Endothelial cell (in vitro differentiated cells): ENCODE measurements at regions not wholly inside any gene's neighbourhood (a gene's known extent, or its start where the extent isn't known, plus 50 kb on each side); places are given as distances from the start of the nearest gene placed in this dataset.

ENCODE experiments used
- DNase-seq: peaks from one replicate; pipeline ENCODE4 v3.0.0; 2021; ENCODE audit warnings: low spot score
- H3K27ac Mint-ChIP-seq: one replicate; pipeline ENCODE4 v1.8.0; 2021; ENCODE audit warnings: mixed read lengths, inconsistent platforms; ENCODE audit not compliant: unreplicated experiment
- H3K27me3 Mint-ChIP-seq: one replicate; pipeline ENCODE4 v1.8.0; 2021; ENCODE audit warnings: mild to moderate bottlenecking, moderate library complexity, mixed read lengths, inconsistent platforms; ENCODE audit not compliant: unreplicated experiment
- H3K36me3 Mint-ChIP-seq: one replicate; pipeline ENCODE4 v1.8.0; 2021; ENCODE audit warnings: mild to moderate bottlenecking, low read depth, mixed read lengths, inconsistent platforms; ENCODE audit not compliant: unreplicated experiment
- H3K4me1 Mint-ChIP-seq: one replicate; pipeline ENCODE4 v1.8.0; 2021; ENCODE audit warnings: mild to moderate bottlenecking, mixed read lengths, inconsistent platforms; ENCODE audit not compliant: unreplicated experiment
- H3K4me3 Mint-ChIP-seq: one replicate; pipeline ENCODE4 v1.8.0; 2021; ENCODE audit warnings: mild to moderate bottlenecking, mixed read lengths, inconsistent platforms; ENCODE audit not compliant: unreplicated experiment
- H3K9me3 Mint-ChIP-seq: one replicate; pipeline ENCODE4 v1.8.0; 2021; ENCODE audit warnings: mixed read lengths, inconsistent platforms; ENCODE audit not compliant: unreplicated experiment
- CTCF ChIP-seq: fragments of 200-600 bp; sonication (generic); IDR thresholded peaks from one replicate; pipeline ENCODE4 v1.5.0; 2021; ENCODE audit warnings: antibody characterized with exemption; ENCODE audit not compliant: unreplicated experiment

- Mint-ChIP-seq H3K4me3 (no peak overlapping the region), H3K27ac (no peak overlapping the region), H3K27me3 (peaks cover 3% of the 10 kb centered on the region), H3K36me3 (no peaks in the 10 kb centered on the region), H3K4me1 (peaks cover 25% of the 10 kb centered on the region), H3K9me3 (no peaks in the 10 kb centered on the region)
- no peak for TF ChIP-seq CTCF
- no peak for DNase-seq
Observed at GRCh38 chr1:208533746-208534598, 289.8 kb upstream of the PLXNA2 start.

- no peak overlapping the region for H3K27ac Mint-ChIP-seq
- no peaks in the 10 kb centered on the region for H3K36me3 Mint-ChIP-seq
- no peak for DNase-seq
- peaks cover 25% of the 10 kb centered on the region for H3K4me1 Mint-ChIP-seq
- H3K4me3 Mint-ChIP-seq: no peak overlapping the region
- no peak for TF ChIP-seq CTCF
- H3K27me3 Mint-ChIP-seq: peaks cover 3% of the 10 kb centered on the region
- H3K9me3 Mint-ChIP-seq: no peaks in the 10 kb centered on the region
Observed at GRCh38 chr1:208534599-208534897, 290.4 kb upstream of the PLXNA2 start.

GRCh38 chr1:208534979-208535378 is 290.8 kb upstream of the PLXNA2 start:
- Mint-ChIP-seq H3K4me3 (no peak overlapping the region), H3K36me3 (no peaks in the 10 kb centered on the region), H3K9me3 (no peaks in the 10 kb centered on the region), H3K27me3 (peaks cover 3% of the 10 kb centered on the region), H3K4me1 (peaks cover 25% of the 10 kb centered on the region), H3K27ac (no peak overlapping the region)
- DNase-seq: no peak
- TF ChIP-seq CTCF: no peak

GRCh38 chr1:208535511-208535910 is 291.3 kb upstream of the PLXNA2 start:
- Mint-ChIP-seq H3K27ac (no peak overlapping the region), H3K36me3 (no peaks in the 10 kb centered on the region), H3K4me1 (peaks cover 25% of the 10 kb centered on the region), H3K27me3 (peaks cover 3% of the 10 kb centered on the region), H3K9me3 (no peaks in the 10 kb centered on the region), H3K4me3 (no peak overlapping the region)
- no peak for TF ChIP-seq CTCF
- DNase-seq: no peak

- H3K4me3 Mint-ChIP-seq: no peak overlapping the region
- H3K27ac Mint-ChIP-seq: no peak overlapping the region
- H3K4me1 Mint-ChIP-seq: peaks cover 25% of the 10 kb centered on the region
- H3K36me3 Mint-ChIP-seq: no peaks in the 10 kb centered on the region
- DNase-seq: no peak
- no peak for TF ChIP-seq CTCF
- peaks cover 3% of the 10 kb centered on the region for H3K27me3 Mint-ChIP-seq
- H3K9me3 Mint-ChIP-seq: no peaks in the 10 kb centered on the region
Observed at GRCh38 chr1:208536212-208536611, 292.0 kb upstream of the PLXNA2 start.
